HFF-Myc (cell line): ENCODE measurements at regions not wholly inside any gene's neighbourhood (a gene's known extent, or its start where the extent isn't known, plus 50 kb on each side); places are given as distances from the start of the nearest gene placed in this dataset.

Experiments used
- DNase-seq: peaks from one replicate; pipeline ENCODE4 v3.0.0-alpha.2; 2011; ENCODE audit warnings: low read depth; ENCODE audit errors: extremely low read depth
- H3K4me3 ChIP-seq: replicated peaks from 2 replicates; pipeline ENCODE4 v1.5.1; 2011; ENCODE audit warnings: low read depth, mild to moderate bottlenecking, control low read depth, low read length
- CTCF ChIP-seq: IDR thresholded peaks from 2 replicates; pipeline ENCODE4 v1.5.1; 2012; ENCODE audit warnings: mild to moderate bottlenecking, low read depth, low read length, control low read depth; ENCODE audit errors: missing control alignments

DNA sequence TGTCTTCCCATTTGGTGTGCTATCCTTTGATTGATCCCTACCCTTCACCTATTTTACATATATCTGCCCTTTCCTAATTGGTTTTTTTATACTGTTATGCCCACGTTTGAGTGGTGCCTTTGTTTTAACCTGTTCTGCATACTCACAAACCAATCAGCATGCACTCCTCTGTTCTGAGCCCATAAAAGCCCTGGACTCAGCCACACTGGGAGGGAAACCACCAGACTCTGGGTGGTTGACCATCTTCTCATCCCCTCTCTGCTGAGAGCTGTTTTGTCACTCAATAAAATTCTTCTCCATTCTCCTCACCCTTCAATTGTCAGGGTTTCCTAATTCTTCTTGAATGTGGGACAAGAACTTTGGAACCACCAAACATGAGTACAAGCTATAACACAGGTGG is 989.8 kb downstream of the ADGRL2 start:
- no peak for DNase-seq
- no peak for TF ChIP-seq CTCF
- no peak overlapping the region for H3K4me3 ChIP-seq

DNA sequence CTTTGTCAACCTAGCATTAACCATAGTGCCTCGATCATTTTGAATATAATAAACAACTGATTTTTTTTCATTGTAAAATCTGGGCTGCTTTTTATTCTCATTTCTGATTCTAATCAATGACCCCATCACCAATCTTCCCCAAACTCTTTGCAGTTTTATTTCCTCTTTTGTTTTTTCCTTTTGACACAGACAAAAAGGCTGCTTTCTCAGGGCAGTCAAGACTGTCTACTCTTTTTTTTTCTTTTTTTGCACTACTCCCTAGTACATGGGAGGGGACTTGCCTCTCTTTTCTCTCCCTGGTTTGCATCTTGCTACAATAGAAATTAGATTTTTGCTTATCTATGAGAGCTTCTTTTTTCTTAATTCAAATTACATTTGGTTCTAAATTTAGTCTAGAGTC is 987.9 kb downstream of the ADGRL2 start:
- H3K4me3 ChIP-seq = no peak overlapping the region
- no peak for DNase-seq
- no peak for TF ChIP-seq CTCF

GRCh38 chr1:82788038-82788437 is 987.3 kb downstream of the ADGRL2 start:
- H3K4me3 ChIP-seq = no peak overlapping the region
- no peak for DNase-seq
- no peak for TF ChIP-seq CTCF

GRCh38 chr1:82786883-82787282 is 986.1 kb downstream of the ADGRL2 start:
- no peak for DNase-seq
- no peak overlapping the region for H3K4me3 ChIP-seq
- TF ChIP-seq CTCF = no peak

- H3K4me3 ChIP-seq = no peak overlapping the region
- no peak for TF ChIP-seq CTCF
- DNase-seq = no peak
These were observed 984.6 kb downstream of the ADGRL2 start for GRCh38 chr1:82785268-82785790.

GRCh38 chr1:82783044-82783443 is 982.3 kb downstream of the ADGRL2 start:
- DNase-seq = no peak
- no peak overlapping the region for H3K4me3 ChIP-seq
- TF ChIP-seq CTCF = no peak

DNA sequence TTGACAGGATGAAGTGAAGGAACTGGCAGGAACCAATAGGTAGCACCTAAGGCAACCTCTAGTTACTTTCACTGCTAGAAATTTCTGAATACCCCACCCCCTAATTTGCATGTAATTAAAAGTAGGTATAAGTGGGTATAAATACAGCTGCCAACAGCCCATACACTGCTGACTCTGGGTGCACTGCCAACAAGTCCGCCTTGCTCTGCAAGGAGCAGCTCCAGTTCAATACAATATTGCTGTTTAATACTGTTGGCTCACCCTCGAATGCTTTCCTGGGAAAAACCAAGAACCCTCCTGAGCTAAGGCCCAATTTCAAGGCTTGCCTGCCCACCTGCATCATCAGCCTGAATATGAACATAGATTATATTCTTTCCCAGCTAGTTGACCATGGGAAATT is 981.9 kb downstream of the ADGRL2 start:
- TF ChIP-seq CTCF = no peak
- DNase-seq = no peak
- no peak overlapping the region for H3K4me3 ChIP-seq
